HG03064 (cell line): ENCODE measurements at regions not wholly inside any gene's neighbourhood (a gene's known extent, or its start where the extent isn't known, plus 50 kb on each side); places are given as distances from the start of the nearest gene placed in this dataset.

Experiments used
- ATAC-seq: cut with Tn5 transposase; IDR thresholded peaks from one replicate; pipeline ENCODE4 v1.9.1; 2021; ENCODE audit warnings: low read depth; ENCODE audit not compliant: unreplicated experiment

- no peak for ATAC-seq
These were observed 1009.8 kb downstream of the ADGRL3 start for GRCh38 chr4:62209757-62210485.

GRCh38 chr4:62208921-62209320 is 1008.8 kb downstream of the ADGRL3 start:
- ATAC-seq = no peak

GRCh38 chr4:62204136-62204535 is 1004.0 kb downstream of the ADGRL3 start:
- no peak for ATAC-seq

- ATAC-seq = no peak
These were observed 999.2 kb downstream of the ADGRL3 start for GRCh38 chr4:62199291-62199810.

GRCh38 chr4:62196338-62196737 is 996.2 kb downstream of the ADGRL3 start:
- no peak for ATAC-seq

- no peak for ATAC-seq
These were observed 994.2 kb downstream of the ADGRL3 start for GRCh38 chr4:62194342-62194741.

GRCh38 chr4:62193761-62194160 is 993.6 kb downstream of the ADGRL3 start:
- no peak for ATAC-seq

GRCh38 chr4:62191451-62192240 is 991.5 kb downstream of the ADGRL3 start:
- no peak for ATAC-seq

GRCh38 chr4:62170235-62170634 is 970.1 kb downstream of the ADGRL3 start:
- no peak for ATAC-seq

GRCh38 chr4:62168681-62169080 is 968.6 kb downstream of the ADGRL3 start:
- no peak for ATAC-seq

GRCh38 chr4:62162606-62163005 is 962.5 kb downstream of the ADGRL3 start:
- ATAC-seq = no peak

- ATAC-seq = no peak
These were observed 961.3 kb downstream of the ADGRL3 start for GRCh38 chr4:62161446-62161845.

GRCh38 chr4:62159876-62160275 is 959.8 kb downstream of the ADGRL3 start:
- ATAC-seq = no peak

GRCh38 chr4:62159306-62159705 is 959.2 kb downstream of the ADGRL3 start:
- no peak for ATAC-seq

GRCh38 chr4:62156205-62156604 is 956.1 kb downstream of the ADGRL3 start:
- ATAC-seq = no peak

- no peak for ATAC-seq
These were observed 945.1 kb downstream of the ADGRL3 start for GRCh38 chr4:62145276-62145675.

- ATAC-seq = no peak
These were observed 944.3 kb downstream of the ADGRL3 start for GRCh38 chr4:62144431-62144830.

GRCh38 chr4:62135565-62136156 is 935.5 kb downstream of the ADGRL3 start:
- ATAC-seq = no peak

- ATAC-seq = no peak
These were observed 933.9 kb downstream of the ADGRL3 start for GRCh38 chr4:62133977-62134376.

GRCh38 chr4:62133101-62133897 is 933.2 kb downstream of the ADGRL3 start:
- ATAC-seq = no peak

- ATAC-seq = no peak
These were observed 930.9 kb downstream of the ADGRL3 start for GRCh38 chr4:62131049-62131448.
